Lower lobe of right lung (tissue), 2 donors: ENCODE measurements at regions not wholly inside any gene's neighbourhood (a gene's known extent, or its start where the extent isn't known, plus 50 kb on each side); places are given as distances from the start of the nearest gene placed in this dataset.

Source experiments
- ATAC-seq, 2 donors: fragments of 200-7000 bp; cut with Tn5 transposase; one replicate each; pipeline ENCODE4 v1.9.1; 2020 to 2022; ENCODE audit warnings: mild to moderate bottlenecking in 2 of 2, moderate library complexity in 2 of 2
- DNase-seq: peaks from one replicate; pipeline ENCODE4 v3.0.0-alpha.2; 2020
- H3K27ac ChIP-seq: fragments of 200-600 bp; one replicate; pipeline ENCODE4 v1.8.0; 2022
- H3K27me3 ChIP-seq: fragments of 200-600 bp; one replicate; pipeline ENCODE4 v1.8.0; 2022; ENCODE audit warnings: low read depth
- H3K36me3 ChIP-seq: fragments of 200-600 bp; one replicate; pipeline ENCODE4 v1.8.0; 2022; ENCODE audit warnings: mild to moderate bottlenecking
- H3K4me1 ChIP-seq: fragments of 200-600 bp; one replicate; pipeline ENCODE4 v1.8.0; 2022
- H3K4me3 ChIP-seq: fragments of 200-600 bp; one replicate; pipeline ENCODE4 v1.8.0; 2022; ENCODE audit warnings: mild to moderate bottlenecking
- H3K9me3 ChIP-seq: fragments of 200-600 bp; one replicate; pipeline ENCODE4 v1.8.0; 2022
- intact Hi-C: fragments of 100-400 bp; cut with DNase I; formaldehyde crosslinking; loops from one replicate; pipeline ENCODE4 v1.11.0; 2022
- TF ChIP-seq, protein P1 (sequence below): fragments of 200-600 bp; IDR thresholded peaks from one replicate; pipeline ENCODE4 v1.8.0; 2022; ENCODE audit warnings: antibody characterized with exemption, mild to moderate bottlenecking
- donor health status: DM: no; HTN: yes; CAD: no; lungs with severe emphysema.

GRCh38 chr4:79638735-79639134, 230.7 kb upstream of the GK2 start:
- no peak for ATAC-seq
- TF ChIP-seq, protein P1, sequence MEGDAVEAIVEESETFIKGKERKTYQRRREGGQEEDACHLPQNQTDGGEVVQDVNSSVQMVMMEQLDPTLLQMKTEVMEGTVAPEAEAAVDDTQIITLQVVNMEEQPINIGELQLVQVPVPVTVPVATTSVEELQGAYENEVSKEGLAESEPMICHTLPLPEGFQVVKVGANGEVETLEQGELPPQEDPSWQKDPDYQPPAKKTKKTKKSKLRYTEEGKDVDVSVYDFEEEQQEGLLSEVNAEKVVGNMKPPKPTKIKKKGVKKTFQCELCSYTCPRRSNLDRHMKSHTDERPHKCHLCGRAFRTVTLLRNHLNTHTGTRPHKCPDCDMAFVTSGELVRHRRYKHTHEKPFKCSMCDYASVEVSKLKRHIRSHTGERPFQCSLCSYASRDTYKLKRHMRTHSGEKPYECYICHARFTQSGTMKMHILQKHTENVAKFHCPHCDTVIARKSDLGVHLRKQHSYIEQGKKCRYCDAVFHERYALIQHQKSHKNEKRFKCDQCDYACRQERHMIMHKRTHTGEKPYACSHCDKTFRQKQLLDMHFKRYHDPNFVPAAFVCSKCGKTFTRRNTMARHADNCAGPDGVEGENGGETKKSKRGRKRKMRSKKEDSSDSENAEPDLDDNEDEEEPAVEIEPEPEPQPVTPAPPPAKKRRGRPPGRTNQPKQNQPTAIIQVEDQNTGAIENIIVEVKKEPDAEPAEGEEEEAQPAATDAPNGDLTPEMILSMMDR: no peak
- no peak overlapping the region for H3K27ac ChIP-seq
- intact Hi-C loops: no loop called here
- no peak for DNase-seq
- no peaks in the 10 kb centered on the region for H3K9me3 ChIP-seq
- no peak overlapping the region for H3K4me3 ChIP-seq
- H3K4me1 ChIP-seq: no peaks in the 10 kb centered on the region
- H3K36me3 ChIP-seq: no peaks in the 10 kb centered on the region
- H3K27me3 ChIP-seq: no peaks in the 10 kb centered on the region

DNA sequence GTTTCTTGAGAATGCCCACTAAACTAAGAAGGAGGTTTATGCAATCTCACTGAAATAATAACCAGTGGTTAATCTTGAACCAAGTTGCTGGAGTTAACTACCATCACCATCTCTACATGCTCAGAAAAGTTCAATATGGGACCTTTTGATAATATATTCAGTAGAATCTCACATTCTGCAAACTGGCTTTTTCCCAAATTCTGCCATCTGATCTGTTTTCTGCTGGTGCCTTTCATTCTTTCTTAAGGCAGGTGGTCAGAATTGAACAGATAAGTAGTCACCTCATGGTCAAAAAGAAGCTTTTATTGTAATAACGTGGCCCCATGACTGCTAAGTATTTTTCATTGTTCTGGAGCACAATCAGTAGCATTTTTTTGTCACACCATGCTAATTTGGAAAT, 229.0 kb upstream of the GK2 start:
- Histone ChIP-seq H3K27ac (no peak overlapping the region), H3K9me3 (no peaks in the 10 kb centered on the region), H3K4me1 (no peaks in the 10 kb centered on the region), H3K4me3 (no peak overlapping the region), H3K36me3 (no peaks in the 10 kb centered on the region), H3K27me3 (no peaks in the 10 kb centered on the region)
- DNase-seq (no peak), ATAC-seq (no peak)
- TF ChIP-seq, protein P1: no peak
- intact Hi-C loops: no loop called here

GRCh38 chr4:79634111-79634510, 226.1 kb upstream of the GK2 start:
- Histone ChIP-seq H3K27ac (no peak overlapping the region), H3K9me3 (no peaks in the 10 kb centered on the region), H3K36me3 (no peaks in the 10 kb centered on the region), H3K27me3 (no peaks in the 10 kb centered on the region), H3K4me3 (no peak overlapping the region), H3K4me1 (no peaks in the 10 kb centered on the region)
- ATAC-seq (no peak), DNase-seq (no peak)
- intact Hi-C loops: no loop called here
- TF ChIP-seq, protein P1: no peak

DNA sequence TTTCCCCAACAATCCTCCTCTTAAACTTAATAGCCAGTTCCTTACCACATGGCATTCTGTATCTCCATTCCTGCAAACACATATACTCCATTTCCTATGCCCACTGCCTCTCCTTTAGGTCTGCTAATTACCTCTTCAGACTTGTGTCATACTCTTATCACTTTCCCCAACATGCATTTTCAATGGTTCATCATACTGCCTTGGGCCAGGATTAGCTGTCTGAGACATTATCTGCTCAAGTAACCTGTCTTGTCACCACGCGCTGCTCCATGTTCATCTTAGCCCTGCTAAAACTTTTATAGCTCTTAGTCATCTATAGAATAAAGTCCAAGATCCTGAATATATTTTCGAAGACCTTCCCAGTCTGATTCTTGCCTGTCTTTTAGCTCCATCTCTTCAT, 224.1 kb upstream of the GK2 start:
- Histone ChIP-seq H3K9me3 (no peaks in the 10 kb centered on the region), H3K4me3 (no peak overlapping the region), H3K4me1 (no peaks in the 10 kb centered on the region), H3K36me3 (no peaks in the 10 kb centered on the region), H3K27ac (no peak overlapping the region), H3K27me3 (no peaks in the 10 kb centered on the region)
- intact Hi-C loops: no loop called here
- TF ChIP-seq, protein P1: no peak
- DNase-seq (no peak), ATAC-seq (no peak)

DNA sequence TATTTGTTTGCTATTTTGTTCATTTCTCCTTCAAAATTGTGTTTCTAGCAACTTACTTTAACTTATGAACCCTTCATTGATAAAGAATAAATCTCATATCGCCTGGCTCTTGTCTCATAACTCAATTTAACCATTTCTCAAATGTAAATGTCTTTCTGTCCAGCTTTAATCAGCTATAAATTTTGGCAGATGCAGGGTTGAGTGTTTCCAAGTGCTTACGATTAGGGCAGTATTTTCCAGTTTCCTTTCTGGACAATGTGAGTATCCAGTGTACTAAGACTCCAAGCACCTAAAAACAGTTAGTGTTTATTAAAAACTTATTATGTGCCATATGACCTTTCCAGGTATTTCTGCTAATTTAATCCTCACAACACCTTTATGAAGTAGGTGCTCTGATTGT, 218.6 kb upstream of the GK2 start:
- intact Hi-C loops: no loop called here
- DNase-seq (no peak), ATAC-seq (no peak)
- Histone ChIP-seq H3K27ac (no peak overlapping the region), H3K4me1 (no peaks in the 10 kb centered on the region), H3K4me3 (peak overlapping the region; percentile 6), H3K27me3 (no peaks in the 10 kb centered on the region), H3K36me3 (no peaks in the 10 kb centered on the region), H3K9me3 (no peaks in the 10 kb centered on the region)
- TF ChIP-seq, protein P1: no peak

GRCh38 chr4:79626101-79626500, 218.1 kb upstream of the GK2 start:
- DNase-seq: no peak
- Histone ChIP-seq H3K4me3 (peak overlapping the region; percentile 6), H3K4me1 (no peaks in the 10 kb centered on the region), H3K9me3 (no peaks in the 10 kb centered on the region), H3K27ac (no peak overlapping the region), H3K36me3 (no peaks in the 10 kb centered on the region), H3K27me3 (no peaks in the 10 kb centered on the region)
- intact Hi-C loops: no loop called here
- no peak for ATAC-seq
- TF ChIP-seq, protein P1: no peak
